Nephron progenitor cell (in vitro differentiated cells): ENCODE measurements at regions not wholly inside any gene's neighbourhood (a gene's known extent, or its start where the extent isn't known, plus 50 kb on each side); places are given as distances from the start of the nearest gene placed in this dataset.
"Not testable (repeated sequence)": the region's sequence is repeated elsewhere in the genome, so short reads cannot be mapped to it uniquely, and the experiment has no call there.

Experiments
- DNase-seq: peaks from one replicate; pipeline ENCODE4 v3.0.0; 2021
- H3K27ac Mint-ChIP-seq: 2 replicates; pipeline ENCODE4 v1.8.0; 2021; ENCODE audit warnings: mild to moderate bottlenecking, moderate library complexity, mixed read lengths
- H3K27me3 Mint-ChIP-seq: 2 replicates; pipeline ENCODE4 v1.8.0; 2021; ENCODE audit warnings: mild to moderate bottlenecking, low read depth, mixed read lengths; ENCODE audit not compliant: poor library complexity
- H3K36me3 Mint-ChIP-seq: 2 replicates; pipeline ENCODE4 v1.8.0; 2021; ENCODE audit warnings: low read depth, mixed read lengths
- H3K4me1 Mint-ChIP-seq: 2 replicates; pipeline ENCODE4 v1.8.0; 2021; ENCODE audit warnings: mixed read lengths
- H3K4me3 Mint-ChIP-seq: 2 replicates; pipeline ENCODE4 v1.8.0; 2021; ENCODE audit warnings: mild to moderate bottlenecking, moderate library complexity, mixed read lengths
- H3K9me3 Mint-ChIP-seq: 2 replicates; pipeline ENCODE4 v1.8.0; 2021; ENCODE audit warnings: mild to moderate bottlenecking, moderate library complexity, mixed read lengths
- CTCF ChIP-seq: fragments of 200-600 bp; sonication (generic); IDR thresholded peaks from 2 replicates; pipeline ENCODE4 v1.5.0; 2021; ENCODE audit warnings: antibody characterized with exemption

- Mint-ChIP-seq H3K9me3 (no peaks in the 10 kb centered on the region), H3K27ac (no peak overlapping the region), H3K4me3 (no peak overlapping the region), H3K36me3 (no peaks in the 10 kb centered on the region), H3K27me3 (peaks cover 2% of the 10 kb centered on the region), H3K4me1 (peaks cover 7% of the 10 kb centered on the region)
- TF ChIP-seq CTCF, result no peak
- no peak for DNase-seq
These were observed 67.5 kb upstream of the SAMSN1 start for GRCh38 chr21:14613486-14614224.

GRCh38 chr21:14610119-14610518, 64.0 kb upstream of the SAMSN1 start:
- H3K4me3 Mint-ChIP-seq, H3K27ac Mint-ChIP-seq, H3K27me3 Mint-ChIP-seq, H3K4me1 Mint-ChIP-seq, DNase-seq, H3K36me3 Mint-ChIP-seq, H3K9me3 Mint-ChIP-seq: not testable (repeated sequence)

GRCh38 chr21:14609274-14609673, 63.2 kb upstream of the SAMSN1 start:
- Mint-ChIP-seq H3K27me3 (peaks cover 2% of the 10 kb centered on the region), H3K4me1 (no peaks in the 10 kb centered on the region), H3K36me3 (no peaks in the 10 kb centered on the region), H3K27ac (no peak overlapping the region), H3K9me3 (no peaks in the 10 kb centered on the region), H3K4me3 (no peak overlapping the region)
- TF ChIP-seq CTCF, result no peak
- no peak for DNase-seq

- H3K27me3 Mint-ChIP-seq, result peaks cover 2% of the 10 kb centered on the region
- H3K4me1 Mint-ChIP-seq, result no peaks in the 10 kb centered on the region
- no peak for DNase-seq
- H3K27ac Mint-ChIP-seq, result no peak overlapping the region
- H3K9me3 Mint-ChIP-seq, result no peaks in the 10 kb centered on the region
- no peaks in the 10 kb centered on the region for H3K36me3 Mint-ChIP-seq
- no peak for TF ChIP-seq CTCF
- H3K4me3 Mint-ChIP-seq, result no peak overlapping the region
These were observed 61.1 kb upstream of the SAMSN1 start for GRCh38 chr21:14607262-14607661.

- TF ChIP-seq CTCF, result no peak
- DNase-seq, result no peak
- Mint-ChIP-seq H3K4me1 (no peaks in the 10 kb centered on the region), H3K4me3 (no peak overlapping the region), H3K9me3 (no peaks in the 10 kb centered on the region), H3K27me3 (no peaks in the 10 kb centered on the region), H3K36me3 (no peaks in the 10 kb centered on the region), H3K27ac (no peak overlapping the region)
These were observed 57.1 kb upstream of the SAMSN1 start for GRCh38 chr21:14603202-14603601.

- DNase-seq, result no peak
- no peak for TF ChIP-seq CTCF
- Mint-ChIP-seq H3K9me3 (no peaks in the 10 kb centered on the region), H3K27ac (no peak overlapping the region), H3K4me1 (no peaks in the 10 kb centered on the region), H3K27me3 (peaks cover 3% of the 10 kb centered on the region), H3K36me3 (no peaks in the 10 kb centered on the region), H3K4me3 (no peak overlapping the region)
These were observed 56.4 kb upstream of the SAMSN1 start for GRCh38 chr21:14602382-14602958.
